HG03196 (cell line): ENCODE measurements at regions not wholly inside any gene's neighbourhood (a gene's known extent, or its start where the extent isn't known, plus 50 kb on each side); places are given as distances from the start of the nearest gene placed in this dataset.
"Not testable (repeated sequence)": the region's sequence is repeated elsewhere in the genome, so short reads cannot be mapped to it uniquely, and the experiment has no call there.

Experiments used
- ATAC-seq: cut with Tn5 transposase; IDR thresholded peaks from one replicate; pipeline ENCODE4 v1.9.1; 2021; ENCODE audit not compliant: unreplicated experiment

DNA sequence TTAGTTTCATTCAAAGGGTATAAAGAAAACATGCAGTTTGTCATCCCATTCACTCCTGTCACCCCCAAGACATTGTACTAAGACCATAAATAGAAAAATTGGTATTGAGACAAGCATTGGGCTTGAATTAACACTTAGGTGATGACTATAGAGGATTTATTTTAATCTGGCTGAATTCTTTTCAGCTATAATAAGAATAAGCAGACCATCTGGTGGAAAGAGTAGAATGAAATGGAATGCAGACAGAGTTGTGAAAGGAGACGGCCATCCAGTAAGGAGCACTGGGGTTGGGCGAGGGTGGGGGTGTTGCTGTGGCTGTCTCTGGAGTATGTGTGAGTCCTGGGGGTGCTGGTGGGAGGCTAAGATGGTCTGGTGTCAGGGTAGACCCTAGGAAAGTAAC, 125.0 kb upstream of the IVNS1ABP start:
- ATAC-seq: no peak

GRCh38 chr1:185441605-185442004, 124.6 kb upstream of the IVNS1ABP start:
- ATAC-seq: no peak

- no peak for ATAC-seq
Observed at GRCh38 chr1:185440877-185441276, 123.8 kb upstream of the IVNS1ABP start.

GRCh38 chr1:185439727-185440415, 122.8 kb upstream of the IVNS1ABP start:
- peak; percentile 82 for ATAC-seq

DNA sequence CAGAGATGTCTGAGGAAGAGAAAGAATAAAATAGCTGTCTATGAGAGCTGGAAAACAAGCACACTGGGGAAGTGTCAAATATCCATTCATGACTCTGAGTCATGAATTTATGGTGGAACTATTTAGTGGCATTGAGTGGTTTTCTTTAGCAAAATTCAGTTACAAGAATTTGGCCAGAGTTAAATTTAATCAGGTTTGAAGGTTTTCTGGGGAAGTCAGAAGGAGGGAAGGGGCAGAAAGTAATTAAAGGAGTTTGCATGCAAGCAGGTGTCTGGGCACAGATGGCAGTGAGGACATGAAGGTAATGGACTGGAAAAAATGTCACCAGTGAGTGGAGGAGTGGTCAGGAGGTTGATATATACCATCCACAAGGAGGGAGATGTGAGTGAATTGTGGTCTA, 121.9 kb upstream of the IVNS1ABP start:
- no peak for ATAC-seq

DNA sequence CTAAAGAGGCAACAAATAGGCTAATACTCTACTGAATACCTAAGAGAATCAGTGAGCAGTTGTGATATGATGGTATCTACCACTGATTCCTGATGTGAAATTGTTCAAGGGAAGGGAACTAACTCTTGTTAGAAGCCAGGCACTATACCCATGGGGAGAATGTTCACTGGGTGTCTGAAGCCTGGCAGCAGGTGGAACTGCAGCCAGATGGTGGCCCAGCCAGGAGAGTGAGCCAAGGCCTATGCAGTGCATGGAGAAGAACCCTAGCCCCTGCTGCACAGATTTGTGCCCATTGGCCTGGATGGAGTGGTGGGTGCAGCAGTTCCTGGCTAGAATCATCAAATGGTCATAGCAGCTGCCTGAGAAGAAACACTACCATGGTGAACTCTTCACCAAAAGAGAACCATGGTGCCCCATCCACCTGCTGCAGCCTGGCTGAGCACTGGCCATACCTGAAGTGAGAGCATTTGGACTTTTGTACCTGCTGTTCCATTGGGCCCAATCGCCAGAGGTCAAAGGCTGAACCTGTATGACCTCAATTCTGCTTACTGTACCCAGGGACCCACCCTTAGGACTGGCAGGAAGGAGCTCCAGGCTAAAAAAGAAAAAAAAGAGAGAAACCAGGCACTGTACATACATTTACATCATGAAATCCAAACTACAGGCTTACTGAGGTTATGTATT, 118.8 kb upstream of the IVNS1ABP start:
- no peak for ATAC-seq

DNA sequence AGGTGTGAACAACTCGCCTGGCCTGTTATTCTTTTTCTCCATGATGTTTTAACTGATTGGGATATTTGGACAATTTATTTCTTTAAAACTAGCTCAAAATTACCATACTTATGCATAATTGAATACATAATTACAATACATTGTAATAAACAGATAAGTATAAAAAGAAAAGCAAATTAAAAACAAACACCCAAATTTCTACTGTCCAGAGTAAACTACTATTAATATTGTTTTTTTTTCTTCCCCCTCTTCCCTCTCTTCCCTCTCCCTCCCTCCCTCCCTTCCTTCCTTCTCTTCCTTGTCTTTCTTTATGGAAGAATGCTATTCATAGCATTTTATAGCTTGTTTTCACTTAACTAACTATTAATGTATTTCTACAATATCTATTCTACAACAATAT, 117.7 kb upstream of the IVNS1ABP start:
- ATAC-seq: no peak

GRCh38 chr1:185433667-185434066, 116.6 kb upstream of the IVNS1ABP start:
- no peak for ATAC-seq

DNA sequence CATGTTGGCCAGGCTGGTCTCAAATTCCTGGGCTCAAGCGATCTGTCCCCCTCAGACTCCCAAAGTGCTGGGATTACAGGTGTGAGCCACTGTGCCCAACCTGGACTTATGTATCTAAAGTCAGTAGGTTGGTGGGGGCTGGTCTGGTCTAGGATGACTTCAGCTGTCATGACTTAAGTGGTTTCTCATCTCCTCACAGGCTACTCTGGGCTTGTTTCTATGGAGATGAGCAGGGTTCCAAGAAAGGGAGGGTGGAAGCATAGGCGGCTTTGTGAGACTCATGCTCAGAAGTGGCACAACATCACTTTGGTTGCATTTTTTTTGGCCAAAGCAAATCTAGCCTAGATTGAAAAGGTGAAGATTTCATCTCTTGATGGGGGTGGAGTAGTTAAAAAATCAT, 115.9 kb upstream of the IVNS1ABP start:
- no peak for ATAC-seq

DNA sequence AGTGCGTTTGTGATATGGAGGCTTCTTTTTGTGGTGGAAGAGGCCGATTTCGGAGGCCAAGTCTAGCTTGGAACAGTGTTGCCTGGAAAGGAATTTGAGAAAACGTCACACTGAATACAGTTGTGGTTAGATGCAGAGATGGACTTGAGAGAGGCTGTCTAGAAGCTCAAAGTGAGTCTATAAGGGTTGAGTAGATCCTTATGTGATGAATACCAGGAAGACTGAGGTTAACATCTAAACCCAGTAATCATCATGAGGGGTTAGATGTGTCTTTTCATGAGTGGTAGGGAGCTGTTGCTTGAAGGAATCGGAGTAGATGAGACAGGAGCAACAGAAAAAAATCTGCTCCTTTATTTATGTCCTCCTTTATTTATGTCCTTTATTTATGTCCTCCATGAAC, 114.6 kb upstream of the IVNS1ABP start:
- ATAC-seq: no peak

DNA sequence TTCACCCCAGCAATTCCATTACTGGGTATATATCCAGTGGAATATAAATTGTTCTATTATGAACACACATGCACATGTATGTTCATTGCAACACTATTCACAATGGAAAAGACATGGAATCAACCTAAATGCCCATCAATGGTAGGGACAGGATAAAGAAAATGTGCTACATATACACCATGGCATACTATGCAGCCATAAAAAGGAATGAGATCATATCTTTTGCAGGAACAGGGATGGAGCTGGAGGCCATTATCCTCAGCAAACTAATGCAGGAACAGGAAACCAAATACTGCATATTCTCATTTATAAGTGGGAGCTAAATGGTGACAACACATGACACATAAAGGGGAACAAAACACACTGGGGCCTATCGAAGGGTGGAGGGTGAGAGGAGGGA, 112.6 kb upstream of the IVNS1ABP start:
- not testable (repeated sequence) for ATAC-seq

GRCh38 chr1:185427776-185428175, 110.7 kb upstream of the IVNS1ABP start:
- no peak for ATAC-seq

- no peak for ATAC-seq
Observed at GRCh38 chr1:185427264-185427663, 110.2 kb upstream of the IVNS1ABP start.

DNA sequence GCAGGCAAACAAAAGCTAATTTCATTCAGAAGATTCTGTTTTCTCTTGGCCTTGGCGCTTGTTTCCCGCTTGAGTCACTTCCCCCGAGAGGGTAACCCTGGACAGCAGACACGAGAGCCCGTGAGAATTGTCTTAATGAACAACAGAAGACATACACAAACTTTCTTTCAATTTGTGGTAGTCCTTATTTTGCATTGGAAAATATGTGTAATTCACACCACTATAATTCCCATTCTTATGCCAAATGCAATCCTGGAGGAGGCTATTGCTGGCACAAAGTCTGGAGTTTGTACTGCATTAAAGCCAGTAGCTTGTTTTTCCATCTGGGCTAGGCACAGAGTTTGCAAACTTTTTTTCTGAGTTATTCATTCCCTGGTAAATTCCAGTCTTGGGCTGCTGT, 109.8 kb upstream of the IVNS1ABP start:
- no peak for ATAC-seq

- ATAC-seq: no peak
Observed at GRCh38 chr1:185425163-185425562, 108.1 kb upstream of the IVNS1ABP start.

GRCh38 chr1:185421485-185422107, 104.6 kb upstream of the IVNS1ABP start:
- ATAC-seq: no peak

DNA sequence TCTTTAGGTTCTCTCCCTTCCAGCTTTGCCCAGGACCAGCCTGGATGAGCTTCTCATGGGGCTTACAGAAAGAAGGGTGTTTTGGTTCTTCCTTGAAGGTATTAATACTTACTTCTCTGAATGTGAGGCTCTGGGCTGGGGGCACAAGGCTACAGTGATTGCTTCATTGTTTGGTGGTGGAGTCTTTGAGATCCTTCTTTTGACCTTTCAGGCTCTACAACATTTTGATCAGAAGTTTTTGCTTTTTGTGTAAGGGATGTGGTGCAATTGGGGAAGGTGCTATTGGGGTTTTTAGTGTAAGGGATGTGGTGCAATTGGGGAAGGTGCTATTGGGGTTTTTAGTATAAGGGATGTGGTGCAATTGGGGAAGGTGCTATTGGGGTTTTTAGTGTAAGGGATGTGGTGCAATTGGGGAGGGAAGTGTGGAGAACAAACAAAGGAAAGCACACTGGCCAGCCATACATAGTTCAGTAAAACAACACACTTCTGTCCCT, 103.6 kb upstream of the IVNS1ABP start:
- no peak for ATAC-seq

DNA sequence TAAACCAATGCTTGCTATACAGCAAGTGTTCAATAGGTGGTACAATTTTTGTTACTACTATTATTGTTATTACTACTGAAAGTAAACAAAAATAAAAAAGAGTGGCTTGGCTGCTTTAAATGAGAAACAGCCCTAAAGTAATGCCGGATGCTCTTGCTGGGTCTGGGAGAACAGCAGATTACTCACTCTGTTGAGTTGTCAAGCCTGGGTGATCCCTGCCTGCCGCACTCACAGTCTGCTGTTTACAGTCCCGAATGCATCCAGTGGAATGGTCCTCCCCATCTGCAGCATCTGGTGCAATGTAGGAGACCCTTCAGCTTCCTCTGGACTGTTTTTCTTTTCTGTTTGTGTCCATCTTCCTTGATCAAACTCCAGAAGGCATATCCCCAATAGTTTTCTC, 102.7 kb upstream of the IVNS1ABP start:
- ATAC-seq: no peak

DNA sequence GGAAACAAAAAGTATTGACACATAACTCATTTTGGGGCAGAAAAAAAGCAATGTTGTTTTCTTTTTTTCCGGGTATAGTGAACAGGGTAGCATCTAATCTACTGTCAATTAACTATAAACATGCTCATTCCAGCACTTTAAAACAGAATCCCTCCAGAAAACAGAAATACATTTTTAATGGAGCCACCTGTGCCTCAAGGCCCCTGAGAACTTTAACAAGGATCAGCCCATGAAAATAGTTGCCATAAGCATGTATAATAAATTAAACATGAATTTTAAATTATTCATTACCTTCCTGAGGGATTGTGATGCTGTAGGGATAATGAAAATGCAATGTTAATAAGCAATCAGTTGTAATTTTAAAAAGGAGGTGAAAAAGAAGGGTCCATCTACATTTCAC, 101.4 kb upstream of the IVNS1ABP start:
- no peak for ATAC-seq

DNA sequence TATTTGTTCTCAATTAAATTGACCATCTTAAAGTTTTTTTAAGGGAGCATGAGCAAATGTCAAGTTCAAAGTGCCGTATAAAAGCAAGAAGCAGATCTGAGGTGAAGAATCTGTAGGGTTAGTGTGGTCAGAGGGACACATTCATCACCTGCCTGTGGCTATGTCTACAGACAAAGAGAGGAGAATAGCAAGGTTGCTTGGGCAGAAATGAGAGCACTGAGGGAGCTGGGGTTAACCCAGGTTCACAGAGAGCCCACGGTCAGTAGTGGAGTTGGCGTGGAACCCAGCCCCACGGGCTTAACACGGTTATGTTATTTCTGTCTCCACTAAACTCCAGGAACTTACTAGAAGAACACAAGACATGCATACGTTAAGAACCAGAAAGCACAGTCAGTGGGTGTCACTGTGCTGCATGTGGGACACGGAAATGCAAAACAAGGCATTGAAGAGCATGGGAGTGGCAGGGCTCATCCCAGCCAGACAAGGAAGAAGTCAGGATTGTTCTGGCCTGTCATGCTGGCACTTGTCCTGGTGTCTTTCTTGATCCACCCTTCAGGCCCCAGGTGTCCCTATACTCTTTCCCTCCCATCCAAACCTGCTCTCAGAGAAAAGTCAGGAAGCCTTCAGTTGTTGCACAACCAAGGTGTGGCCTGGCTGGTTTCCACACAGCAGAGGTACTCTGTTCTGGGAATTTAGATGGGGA, 95.5 kb upstream of the IVNS1ABP start:
- ATAC-seq: no peak

GRCh38 chr1:185409763-185410528, 92.9 kb upstream of the IVNS1ABP start:
- no peak for ATAC-seq
